ENCODE measurements at regions not wholly inside any gene's neighbourhood (a gene's known extent, or its start where the extent isn't known, plus 50 kb on each side); places are given as distances from the start of the nearest gene placed in this dataset.

DNA sequence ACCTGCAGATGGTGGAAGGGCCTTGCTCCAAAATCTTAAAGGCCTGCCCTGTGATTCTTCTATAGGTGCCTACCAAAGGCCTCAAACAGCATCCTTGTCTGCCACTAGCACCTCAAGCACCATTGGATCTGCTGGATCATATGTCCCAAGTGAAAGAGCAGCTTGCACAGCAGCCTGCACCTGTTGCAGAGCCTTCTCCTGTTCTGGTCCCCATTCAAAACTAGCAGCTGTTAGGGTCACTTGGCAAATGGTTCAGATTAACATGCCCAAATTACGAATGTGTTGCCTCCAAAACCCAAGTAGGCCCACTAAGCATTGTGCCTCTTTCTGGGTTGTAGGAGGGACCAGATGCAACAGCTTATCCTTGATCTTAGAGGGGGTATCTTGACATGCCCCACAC, 99.6 kb upstream of the F13A1 start:
- TF ChIP-seq ZBTB7A (IDR thresholded peaks at IDR 0.05; ENCODE audit: low read depth) (no peak), TAF1 (IDR thresholded peaks at IDR 0.05; ENCODE audit: low read depth) (no peak), FOXM1 (IDR thresholded peaks at IDR 0.05; ENCODE audit: borderline replicate concordance, low read depth) (no peak), RAD21 (IDR thresholded peaks at IDR 0.05; ENCODE audit: low read depth) (no peak), CREB1 (IDR thresholded peaks at IDR 0.05; ENCODE audit: low read depth) (no peak), YY1 (IDR thresholded peaks at IDR 0.05; ENCODE audit: low read depth) (no peak), TEAD4 (IDR thresholded peaks at IDR 0.05) (no peak), CEBPB (IDR thresholded peaks at IDR 0.05) (no peak), EGR1 (IDR thresholded peaks at IDR 0.05) (no peak), NFIC (IDR thresholded peaks at IDR 0.05) (no peak), EP300 (IDR thresholded peaks at IDR 0.05; ENCODE audit: borderline replicate concordance) (no peak), TCF12 (IDR thresholded peaks at IDR 0.05; ENCODE audit: low read depth) (no peak)
- TF ChIP-seq, protein P1, sequence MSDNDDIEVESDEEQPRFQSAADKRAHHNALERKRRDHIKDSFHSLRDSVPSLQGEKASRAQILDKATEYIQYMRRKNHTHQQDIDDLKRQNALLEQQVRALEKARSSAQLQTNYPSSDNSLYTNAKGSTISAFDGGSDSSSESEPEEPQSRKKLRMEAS (IDR thresholded peaks at IDR 0.05), result no peak
- TF ChIP-seq, protein P2, sequence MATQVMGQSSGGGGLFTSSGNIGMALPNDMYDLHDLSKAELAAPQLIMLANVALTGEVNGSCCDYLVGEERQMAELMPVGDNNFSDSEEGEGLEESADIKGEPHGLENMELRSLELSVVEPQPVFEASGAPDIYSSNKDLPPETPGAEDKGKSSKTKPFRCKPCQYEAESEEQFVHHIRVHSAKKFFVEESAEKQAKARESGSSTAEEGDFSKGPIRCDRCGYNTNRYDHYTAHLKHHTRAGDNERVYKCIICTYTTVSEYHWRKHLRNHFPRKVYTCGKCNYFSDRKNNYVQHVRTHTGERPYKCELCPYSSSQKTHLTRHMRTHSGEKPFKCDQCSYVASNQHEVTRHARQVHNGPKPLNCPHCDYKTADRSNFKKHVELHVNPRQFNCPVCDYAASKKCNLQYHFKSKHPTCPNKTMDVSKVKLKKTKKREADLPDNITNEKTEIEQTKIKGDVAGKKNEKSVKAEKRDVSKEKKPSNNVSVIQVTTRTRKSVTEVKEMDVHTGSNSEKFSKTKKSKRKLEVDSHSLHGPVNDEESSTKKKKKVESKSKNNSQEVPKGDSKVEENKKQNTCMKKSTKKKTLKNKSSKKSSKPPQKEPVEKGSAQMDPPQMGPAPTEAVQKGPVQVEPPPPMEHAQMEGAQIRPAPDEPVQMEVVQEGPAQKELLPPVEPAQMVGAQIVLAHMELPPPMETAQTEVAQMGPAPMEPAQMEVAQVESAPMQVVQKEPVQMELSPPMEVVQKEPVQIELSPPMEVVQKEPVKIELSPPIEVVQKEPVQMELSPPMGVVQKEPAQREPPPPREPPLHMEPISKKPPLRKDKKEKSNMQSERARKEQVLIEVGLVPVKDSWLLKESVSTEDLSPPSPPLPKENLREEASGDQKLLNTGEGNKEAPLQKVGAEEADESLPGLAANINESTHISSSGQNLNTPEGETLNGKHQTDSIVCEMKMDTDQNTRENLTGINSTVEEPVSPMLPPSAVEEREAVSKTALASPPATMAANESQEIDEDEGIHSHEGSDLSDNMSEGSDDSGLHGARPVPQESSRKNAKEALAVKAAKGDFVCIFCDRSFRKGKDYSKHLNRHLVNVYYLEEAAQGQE (IDR thresholded peaks at IDR 0.05; ENCODE audit: low read depth), result no peak
- TF ChIP-seq, protein P3, sequence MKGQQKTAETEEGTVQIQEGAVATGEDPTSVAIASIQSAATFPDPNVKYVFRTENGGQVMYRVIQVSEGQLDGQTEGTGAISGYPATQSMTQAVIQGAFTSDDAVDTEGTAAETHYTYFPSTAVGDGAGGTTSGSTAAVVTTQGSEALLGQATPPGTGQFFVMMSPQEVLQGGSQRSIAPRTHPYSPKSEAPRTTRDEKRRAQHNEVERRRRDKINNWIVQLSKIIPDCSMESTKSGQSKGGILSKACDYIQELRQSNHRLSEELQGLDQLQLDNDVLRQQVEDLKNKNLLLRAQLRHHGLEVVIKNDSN (IDR thresholded peaks at IDR 0.05), result no peak

DNA sequence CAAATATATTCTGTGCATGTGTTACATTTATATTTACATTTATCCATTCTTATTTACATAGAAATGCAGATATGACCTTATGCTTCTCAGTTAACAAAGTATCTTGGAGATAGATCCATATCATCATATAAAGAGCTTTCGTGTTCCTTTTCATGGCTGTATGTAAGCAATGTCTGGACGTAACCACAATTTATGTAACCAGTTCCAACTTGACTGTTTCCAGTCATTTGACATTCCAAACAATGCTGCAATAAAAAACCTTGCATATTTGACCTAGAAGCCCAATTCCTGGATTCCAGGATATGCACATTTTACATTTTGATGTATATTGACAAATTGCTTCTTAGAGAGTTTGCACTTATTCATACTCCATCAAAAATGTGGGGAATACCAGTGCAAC, 113.7 kb upstream of the F13A1 start:
- no peak for TF ChIP-seq TEAD4 (IDR thresholded peaks at IDR 0.05)

DNA sequence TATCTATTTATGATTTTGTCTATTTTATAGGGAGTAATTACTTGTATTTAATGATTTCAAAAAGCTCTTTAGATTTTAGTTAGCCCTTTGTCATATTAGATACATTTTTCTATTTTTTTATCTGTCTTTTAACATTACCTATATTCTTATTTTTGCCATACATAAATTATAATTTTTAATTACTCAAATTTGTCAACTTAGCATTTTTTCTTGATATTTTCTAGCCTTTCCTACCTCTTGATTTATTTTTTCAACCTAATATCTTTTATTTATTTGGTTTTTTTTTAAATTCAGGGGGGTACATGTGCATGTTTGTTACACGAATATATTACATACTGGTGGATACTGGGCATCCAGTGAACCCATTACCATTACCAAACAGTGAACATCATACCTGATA, 114.3 kb upstream of the F13A1 start:
- TF ChIP-seq, protein P1 (IDR thresholded peaks at IDR 0.05), result no peak
- no peak for TF ChIP-seq TAF1 (IDR thresholded peaks at IDR 0.05; ENCODE audit: low read depth)
- TF ChIP-seq EGR1 (IDR thresholded peaks at IDR 0.05), result no peak
- TF ChIP-seq NFIC (IDR thresholded peaks at IDR 0.05), result no peak
- TF ChIP-seq EP300 (IDR thresholded peaks at IDR 0.05; ENCODE audit: borderline replicate concordance), result no peak
- TF ChIP-seq YY1 (IDR thresholded peaks at IDR 0.05; ENCODE audit: low read depth), result no peak
- TF ChIP-seq, protein P2 (IDR thresholded peaks at IDR 0.05; ENCODE audit: low read depth), result no peak
- no peak for TF ChIP-seq CREB1 (IDR thresholded peaks at IDR 0.05; ENCODE audit: low read depth)
- TF ChIP-seq RAD21 (IDR thresholded peaks at IDR 0.05; ENCODE audit: low read depth), result no peak
- no peak for TF ChIP-seq ZBTB7A (IDR thresholded peaks at IDR 0.05; ENCODE audit: low read depth)
- no peak for TF ChIP-seq CEBPB (IDR thresholded peaks at IDR 0.05)
- TF ChIP-seq, protein P3 (IDR thresholded peaks at IDR 0.05), result no peak
- TF ChIP-seq FOXM1 (IDR thresholded peaks at IDR 0.05; ENCODE audit: borderline replicate concordance, low read depth), result no peak
- TF ChIP-seq TEAD4 (IDR thresholded peaks at IDR 0.05), result no peak

DNA sequence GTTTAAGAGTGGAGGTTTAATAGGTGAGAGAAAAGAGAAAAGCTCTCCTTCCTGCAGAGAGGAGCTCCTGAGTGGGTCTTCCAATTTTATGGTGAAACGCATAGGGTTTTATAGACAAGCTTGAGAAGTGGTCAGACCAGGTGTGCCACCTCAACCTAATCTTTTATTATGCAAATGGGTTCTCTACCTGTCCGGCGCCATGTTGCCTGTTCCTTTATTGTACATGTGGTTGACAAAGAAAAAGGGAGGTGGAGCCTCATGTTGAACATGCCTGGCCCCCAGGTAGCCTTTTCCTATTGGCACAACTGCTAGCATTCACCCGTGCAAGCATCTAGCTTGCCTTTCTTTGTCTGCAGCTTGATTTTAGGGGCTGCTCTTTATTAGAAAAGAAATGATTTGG, 115.9 kb upstream of the F13A1 start:
- TF ChIP-seq TAF1 (IDR thresholded peaks at IDR 0.05; ENCODE audit: low read depth) (no peak), ZBTB7A (IDR thresholded peaks at IDR 0.05; ENCODE audit: low read depth) (no peak), NFIC (IDR thresholded peaks at IDR 0.05) (no peak), TCF12 (IDR thresholded peaks at IDR 0.05; ENCODE audit: low read depth) (no peak), TEAD4 (IDR thresholded peaks at IDR 0.05) (no peak), CEBPB (IDR thresholded peaks at IDR 0.05) (no peak), EP300 (IDR thresholded peaks at IDR 0.05; ENCODE audit: borderline replicate concordance) (no peak), EGR1 (IDR thresholded peaks at IDR 0.05) (no peak), CREB1 (IDR thresholded peaks at IDR 0.05; ENCODE audit: low read depth) (no peak), FOXM1 (IDR thresholded peaks at IDR 0.05; ENCODE audit: borderline replicate concordance, low read depth) (no peak), YY1 (IDR thresholded peaks at IDR 0.05; ENCODE audit: low read depth) (no peak)
- TF ChIP-seq, protein P1 (IDR thresholded peaks at IDR 0.05), result no peak
- TF ChIP-seq, protein P2 (IDR thresholded peaks at IDR 0.05; ENCODE audit: low read depth), result no peak
- TF ChIP-seq, protein P3 (IDR thresholded peaks at IDR 0.05), result no peak
